ENCODE measurements at regions not wholly inside any gene's neighbourhood (a gene's known extent, or its start where the extent isn't known, plus 50 kb on each side); places are given as distances from the start of the nearest gene placed in this dataset.

DNA sequence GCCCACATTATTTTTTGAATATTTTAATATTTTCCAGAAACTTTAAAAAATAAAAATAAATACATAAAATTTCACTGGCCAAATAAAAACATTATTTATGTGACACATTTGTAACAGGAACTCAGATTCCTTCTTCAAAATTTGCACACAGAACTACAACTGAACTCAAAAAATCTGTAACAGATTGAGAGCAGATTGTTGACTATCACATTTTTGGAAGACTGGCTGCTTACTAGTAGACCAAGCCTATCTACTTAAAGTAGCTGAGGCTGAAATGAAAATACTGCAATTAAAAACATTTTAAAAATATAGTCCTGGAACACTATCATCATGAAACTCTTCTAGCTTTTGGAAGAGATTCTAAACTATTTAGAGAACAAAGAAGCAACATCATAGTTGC is 203.9 kb downstream of the SH3BGRL start:
- TF ChIP-seq, protein P1, sequence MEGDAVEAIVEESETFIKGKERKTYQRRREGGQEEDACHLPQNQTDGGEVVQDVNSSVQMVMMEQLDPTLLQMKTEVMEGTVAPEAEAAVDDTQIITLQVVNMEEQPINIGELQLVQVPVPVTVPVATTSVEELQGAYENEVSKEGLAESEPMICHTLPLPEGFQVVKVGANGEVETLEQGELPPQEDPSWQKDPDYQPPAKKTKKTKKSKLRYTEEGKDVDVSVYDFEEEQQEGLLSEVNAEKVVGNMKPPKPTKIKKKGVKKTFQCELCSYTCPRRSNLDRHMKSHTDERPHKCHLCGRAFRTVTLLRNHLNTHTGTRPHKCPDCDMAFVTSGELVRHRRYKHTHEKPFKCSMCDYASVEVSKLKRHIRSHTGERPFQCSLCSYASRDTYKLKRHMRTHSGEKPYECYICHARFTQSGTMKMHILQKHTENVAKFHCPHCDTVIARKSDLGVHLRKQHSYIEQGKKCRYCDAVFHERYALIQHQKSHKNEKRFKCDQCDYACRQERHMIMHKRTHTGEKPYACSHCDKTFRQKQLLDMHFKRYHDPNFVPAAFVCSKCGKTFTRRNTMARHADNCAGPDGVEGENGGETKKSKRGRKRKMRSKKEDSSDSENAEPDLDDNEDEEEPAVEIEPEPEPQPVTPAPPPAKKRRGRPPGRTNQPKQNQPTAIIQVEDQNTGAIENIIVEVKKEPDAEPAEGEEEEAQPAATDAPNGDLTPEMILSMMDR (IDR thresholded peaks at IDR 0.05), result no peak
- no peak for TF ChIP-seq POLR2A (IDR thresholded peaks at IDR 0.05)
